ENCODE measurements at regions not wholly inside any gene's neighbourhood (a gene's known extent, or its start where the extent isn't known, plus 50 kb on each side); places are given as distances from the start of the nearest gene placed in this dataset.
"Not testable (repeated sequence)": the region's sequence is repeated elsewhere in the genome, so short reads cannot be mapped to it uniquely, and the experiment has no call there.

GRCh38 chrX:140425712-140426395 lies 79.0 kb downstream of the SOX3 start:
- Mint-ChIP-seq H3K4me3 (no peak overlapping the region), H3K27ac (no peak overlapping the region), H3K9me3 (no peaks in the 10 kb centered on the region), H3K36me3 (no peaks in the 10 kb centered on the region), H3K4me1 (no peaks in the 10 kb centered on the region), H3K27me3 (ENCODE audit: low read depth in 2 of 2) (no peaks in the 10 kb centered on the region)
- DNase-seq (no peak), ATAC-seq (no peak)
- Histone ChIP-seq H3K36me3 (ENCODE audit: control insufficient read depth, insufficient read depth, low read length) (no peaks in the 10 kb centered on the region), H3K27me3 (ENCODE audit: control insufficient read depth, insufficient read depth, low read length) (no peaks in the 10 kb centered on the region), H3K9me3 (ENCODE audit: control insufficient read depth, insufficient read depth, low read length) (no peaks in the 10 kb centered on the region), H3K27ac (ENCODE audit: low read length) (no peak overlapping the region), H3K4me1 (ENCODE audit: control insufficient read depth, insufficient read depth, low read length) (no peaks in the 10 kb centered on the region), H3K4me3 (ENCODE audit: low read length) (no peak overlapping the region)
- no CpG with 5 or more reads among the region's 4 CpGs for WGBS (ENCODE audit: insufficient coverage)
- intact Hi-C loops (cut with micrococcal nuclease): no loop called here
- no peak for TF ChIP-seq CTCF (IDR thresholded peaks at IDR 0.05)

GRCh38 chrX:140422501-140422900 lies 82.4 kb downstream of the SOX3 start:
- H3K9me3 Mint-ChIP-seq: peaks cover 0 to under 1% of the 10 kb centered on the region in 2 donors
- Histone ChIP-seq H3K4me3 (ENCODE audit: low read length) (no peak overlapping the region), H3K27ac (ENCODE audit: low read length) (no peak overlapping the region), H3K36me3 (ENCODE audit: control insufficient read depth, insufficient read depth, low read length) (no peaks in the 10 kb centered on the region), H3K27me3 (ENCODE audit: control insufficient read depth, insufficient read depth, low read length) (no peaks in the 10 kb centered on the region), H3K9me3 (ENCODE audit: control insufficient read depth, insufficient read depth, low read length) (no peaks in the 10 kb centered on the region), H3K4me1 (ENCODE audit: control insufficient read depth, insufficient read depth, low read length) (no peaks in the 10 kb centered on the region)
- no peak for TF ChIP-seq CTCF (IDR thresholded peaks at IDR 0.05)
- H3K27me3 Mint-ChIP-seq (ENCODE audit: low read depth in 2 of 2): no peaks in the 10 kb centered on the region
- DNase-seq: no peak
- no peak overlapping the region for H3K27ac Mint-ChIP-seq
- no peak overlapping the region for H3K4me3 Mint-ChIP-seq
- no peaks in the 10 kb centered on the region for H3K36me3 Mint-ChIP-seq
- H3K4me1 Mint-ChIP-seq: no peaks in the 10 kb centered on the region
- intact Hi-C loops (cut with micrococcal nuclease): no loop called here
- no peak for ATAC-seq

- H3K27me3 Mint-ChIP-seq (ENCODE audit: low read depth in 2 of 2); H3K36me3 ChIP-seq (ENCODE audit: control insufficient read depth, insufficient read depth, low read length); H3K27ac Mint-ChIP-seq; intact Hi-C loops (cut with micrococcal nuclease); H3K27me3 ChIP-seq (ENCODE audit: control insufficient read depth, insufficient read depth, low read length); H3K4me1 ChIP-seq (ENCODE audit: control insufficient read depth, insufficient read depth, low read length); H3K27ac ChIP-seq (ENCODE audit: low read length); H3K4me3 ChIP-seq (ENCODE audit: low read length); H3K9me3 ChIP-seq (ENCODE audit: control insufficient read depth, insufficient read depth, low read length); DNase-seq; H3K36me3 Mint-ChIP-seq; H3K9me3 Mint-ChIP-seq; H3K4me3 Mint-ChIP-seq; ATAC-seq; H3K4me1 Mint-ChIP-seq: not testable (repeated sequence)
- no CpG with 5 or more reads among the region's 1 CpG for WGBS (ENCODE audit: insufficient coverage)
Measured at GRCh38 chrX:140402131-140402530, 102.7 kb downstream of the SOX3 start.

- DNase-seq; H3K9me3 Mint-ChIP-seq; H3K36me3 Mint-ChIP-seq; ATAC-seq; H3K4me1 Mint-ChIP-seq; H3K27ac Mint-ChIP-seq; H3K4me3 Mint-ChIP-seq; intact Hi-C loops (cut with micrococcal nuclease); H3K36me3 ChIP-seq (ENCODE audit: control insufficient read depth, insufficient read depth, low read length); H3K9me3 ChIP-seq (ENCODE audit: control insufficient read depth, insufficient read depth, low read length); H3K27me3 ChIP-seq (ENCODE audit: control insufficient read depth, insufficient read depth, low read length); H3K4me1 ChIP-seq (ENCODE audit: control insufficient read depth, insufficient read depth, low read length); H3K27me3 Mint-ChIP-seq (ENCODE audit: low read depth in 2 of 2); H3K4me3 ChIP-seq (ENCODE audit: low read length); H3K27ac ChIP-seq (ENCODE audit: low read length): not testable (repeated sequence)
Measured at GRCh38 chrX:140396326-140396725, 108.5 kb downstream of the SOX3 start.

- H3K4me3 ChIP-seq (ENCODE audit: low read length): no peak overlapping the region
- Mint-ChIP-seq H3K4me3 (no peak overlapping the region), H3K27ac (no peak overlapping the region), H3K4me1 (no peaks in the 10 kb centered on the region), H3K27me3 (ENCODE audit: low read depth in 2 of 2) (no peaks in the 10 kb centered on the region), H3K36me3 (no peaks in the 10 kb centered on the region), H3K9me3 (peaks cover 0 to 2% of the 10 kb centered on the region in 2 donors)
- no peak for TF ChIP-seq CTCF (IDR thresholded peaks at IDR 0.05)
- H3K27ac ChIP-seq (ENCODE audit: low read length): no peak overlapping the region
- no peaks in the 10 kb centered on the region for H3K9me3 ChIP-seq (ENCODE audit: control insufficient read depth, insufficient read depth, low read length)
- no peaks in the 10 kb centered on the region for H3K4me1 ChIP-seq (ENCODE audit: control insufficient read depth, insufficient read depth, low read length)
- no peaks in the 10 kb centered on the region for H3K27me3 ChIP-seq (ENCODE audit: control insufficient read depth, insufficient read depth, low read length)
- ATAC-seq (no peak), DNase-seq (no peak)
- intact Hi-C loops (cut with micrococcal nuclease): no loop called here
- no peaks in the 10 kb centered on the region for H3K36me3 ChIP-seq (ENCODE audit: control insufficient read depth, insufficient read depth, low read length)
Measured at GRCh38 chrX:140393507-140393906, 111.4 kb downstream of the SOX3 start.
